NT2/D1 (cell line): ENCODE measurements at regions not wholly inside any gene's neighbourhood (a gene's known extent, or its start where the extent isn't known, plus 50 kb on each side); places are given as distances from the start of the nearest gene placed in this dataset.
"Not testable (repeated sequence)": the region's sequence is repeated elsewhere in the genome, so short reads cannot be mapped to it uniquely, and the experiment has no call there.

Experiments
- DNase-seq: peaks from one replicate; pipeline ENCODE4 v3.0.0-alpha.2; 2011; ENCODE audit warnings: low read depth, low spot score
- H3K27me3 ChIP-seq: 2 replicates; pipeline ENCODE4 v1.6.0; 2011; ENCODE audit warnings: mild to moderate bottlenecking; ENCODE audit not compliant: insufficient read length, insufficient read depth
- H3K36me3 ChIP-seq: 2 replicates; pipeline ENCODE4 v1.6.1; 2011; ENCODE audit warnings: mild to moderate bottlenecking, low read length, mixed read lengths; ENCODE audit not compliant: insufficient read depth, insufficient read length
- H3K4me1 ChIP-seq: 2 replicates; pipeline ENCODE4 v1.5.1; 2011; ENCODE audit not compliant: insufficient read depth, insufficient read length
- H3K4me3 ChIP-seq: 2 replicates; pipeline ENCODE4 v1.5.1; 2011; ENCODE audit warnings: low read depth; ENCODE audit not compliant: insufficient read length
- H3K9ac ChIP-seq: 2 replicates; pipeline ENCODE4 v1.6.0; 2011; ENCODE audit warnings: low read depth; ENCODE audit not compliant: insufficient read length
- H3K9me3 ChIP-seq: 2 replicates; pipeline ENCODE4 v1.5.1; 2011; ENCODE audit warnings: mild to moderate bottlenecking, low read length; ENCODE audit not compliant: insufficient read depth
- SUZ12 ChIP-seq: IDR thresholded peaks from 2 replicates; pipeline ENCODE4 v1.6.1; 2011; ENCODE audit not compliant: insufficient read length, insufficient read depth; ENCODE audit errors: extremely low read depth
- YY1 ChIP-seq: IDR thresholded peaks from 2 replicates; pipeline ENCODE4 v1.6.1; 2011; ENCODE audit not compliant: insufficient read length, insufficient read depth
- ZNF274 ChIP-seq: IDR thresholded peaks from 2 replicates; pipeline ENCODE4 v1.6.1; 2011; ENCODE audit warnings: mild to moderate bottlenecking, low read depth, low read length

GRCh38 chr14:104268725-104269436 is 130.5 kb downstream of the KIF26A start:
- no peaks in the 10 kb centered on the region for H3K4me1 ChIP-seq
- H3K9me3 ChIP-seq: no peaks in the 10 kb centered on the region
- no peak for DNase-seq
- no peaks in the 10 kb centered on the region for H3K27me3 ChIP-seq
- TF ChIP-seq SUZ12 (no peak), ZNF274 (no peak), YY1 (no peak)
- H3K4me3 ChIP-seq: no peak overlapping the region
- no peaks in the 10 kb centered on the region for H3K36me3 ChIP-seq
- no peak overlapping the region for H3K9ac ChIP-seq

- not testable (repeated sequence) for DNase-seq, H3K27me3 ChIP-seq, H3K9me3 ChIP-seq, H3K4me1 ChIP-seq, H3K4me3 ChIP-seq, H3K36me3 ChIP-seq, H3K9ac ChIP-seq
Observed at GRCh38 chr14:104269511-104270241, 131.3 kb downstream of the KIF26A start.

- Histone ChIP-seq H3K36me3 (no peaks in the 10 kb centered on the region), H3K9me3 (no peaks in the 10 kb centered on the region), H3K4me1 (no peaks in the 10 kb centered on the region), H3K27me3 (no peaks in the 10 kb centered on the region), H3K9ac (no peak overlapping the region), H3K4me3 (no peak overlapping the region)
- DNase-seq: no peak
- TF ChIP-seq SUZ12: no peak
- TF ChIP-seq ZNF274: no peak
- no peak for TF ChIP-seq YY1
Observed at GRCh38 chr14:104271391-104271790, 133.0 kb downstream of the KIF26A start.

- H3K36me3 ChIP-seq: no peaks in the 10 kb centered on the region
- H3K9me3 ChIP-seq: peaks cover 8% of the 10 kb centered on the region; the same call in 1 of the 2 replicates
- no peak overlapping the region for H3K4me3 ChIP-seq
- H3K4me1 ChIP-seq: no peaks in the 10 kb centered on the region
- TF ChIP-seq ZNF274: no peak
- TF ChIP-seq SUZ12: no peak
- TF ChIP-seq YY1: no peak
- no peaks in the 10 kb centered on the region for H3K27me3 ChIP-seq
- DNase-seq: no peak
- no peak overlapping the region for H3K9ac ChIP-seq
Observed at GRCh38 chr14:104274806-104275205, 136.4 kb downstream of the KIF26A start.

GRCh38 chr14:104277416-104278213 is 139.2 kb downstream of the KIF26A start:
- Histone ChIP-seq H3K9ac (no peak overlapping the region), H3K9me3 (peaks cover 8% of the 10 kb centered on the region; the same call in 1 of the 2 replicates), H3K4me3 (no peak overlapping the region), H3K36me3 (no peaks in the 10 kb centered on the region), H3K4me1 (no peaks in the 10 kb centered on the region), H3K27me3 (no peaks in the 10 kb centered on the region)
- TF ChIP-seq YY1 (no peak), ZNF274 (no peak), SUZ12 (no peak)
- no peak for DNase-seq

DNA sequence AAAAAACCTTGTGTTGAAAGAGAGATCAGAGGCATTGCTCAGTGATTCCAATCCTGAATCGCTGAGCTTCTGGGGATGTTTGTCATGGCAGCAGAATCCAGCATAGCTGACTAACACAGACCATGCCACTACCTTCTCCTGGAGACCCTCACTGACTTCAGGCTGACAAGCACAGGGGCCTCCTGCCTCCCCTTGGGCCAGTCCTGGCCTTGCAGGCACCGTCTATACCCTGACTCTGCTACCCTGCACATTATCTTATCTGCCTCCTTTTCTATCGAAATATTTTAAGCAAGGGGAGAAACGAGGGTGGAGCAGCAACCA is 139.8 kb downstream of the KIF26A start:
- peaks cover 8% of the 10 kb centered on the region; the same call in 1 of the 2 replicates for H3K9me3 ChIP-seq
- no peak overlapping the region for H3K9ac ChIP-seq
- no peaks in the 10 kb centered on the region for H3K27me3 ChIP-seq
- no peak for DNase-seq
- no peaks in the 10 kb centered on the region for H3K4me1 ChIP-seq
- TF ChIP-seq YY1: no peak
- TF ChIP-seq SUZ12: no peak
- TF ChIP-seq ZNF274: no peak
- H3K4me3 ChIP-seq: no peak overlapping the region
- H3K36me3 ChIP-seq: no peaks in the 10 kb centered on the region

DNA sequence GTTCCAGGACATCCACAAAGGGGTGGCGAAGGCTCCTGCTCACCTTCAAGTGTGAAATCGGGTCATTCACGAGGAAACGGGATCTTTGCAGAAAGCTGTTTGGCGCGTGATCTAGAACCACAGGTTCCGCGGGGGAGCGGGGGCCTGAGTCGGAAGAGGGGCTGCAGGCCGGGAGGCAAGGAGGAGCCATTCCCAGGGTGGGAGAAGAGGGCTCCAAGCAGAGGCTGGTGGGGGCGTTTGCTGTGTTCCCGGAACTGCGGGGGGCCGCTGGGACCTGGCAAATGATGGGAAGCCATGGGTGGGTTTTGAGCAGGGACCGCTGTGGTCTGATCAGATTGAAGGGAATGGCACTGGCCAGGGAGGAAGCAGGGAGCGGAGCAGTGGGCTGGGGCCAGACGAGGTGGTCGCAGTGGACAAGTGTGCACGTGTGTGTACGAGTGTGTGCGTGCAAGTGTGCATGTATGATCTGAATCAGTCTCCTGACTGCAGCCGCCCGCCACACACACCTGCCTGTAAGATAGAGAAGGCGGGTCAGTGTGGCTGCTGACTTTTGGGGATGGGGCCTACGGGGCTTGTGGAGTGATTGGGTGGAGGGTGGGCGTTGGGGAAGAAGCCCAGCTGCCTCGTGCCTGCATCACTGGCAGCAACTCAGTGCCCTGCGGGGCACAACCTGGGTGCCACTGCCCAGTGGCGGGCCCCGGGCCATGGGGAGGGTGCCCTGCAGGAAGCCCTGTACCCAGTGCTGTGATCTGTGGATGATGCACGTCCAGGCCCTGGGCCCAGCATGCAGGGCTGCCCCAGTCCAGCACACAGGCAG is 141.9 kb downstream of the KIF26A start:
- H3K9ac ChIP-seq: no peak overlapping the region
- DNase-seq: no peak
- TF ChIP-seq YY1 (no peak), ZNF274 (no peak), SUZ12 (no peak)
- no peak overlapping the region for H3K4me3 ChIP-seq
- H3K36me3 ChIP-seq: no peaks in the 10 kb centered on the region
- H3K27me3 ChIP-seq: no peaks in the 10 kb centered on the region
- peaks cover 4% of the 10 kb centered on the region for H3K4me1 ChIP-seq
- peaks cover 8% of the 10 kb centered on the region; the same call in 1 of the 2 replicates for H3K9me3 ChIP-seq
